ENCODE measurements at regions not wholly inside any gene's neighbourhood (a gene's known extent, or its start where the extent isn't known, plus 50 kb on each side); places are given as distances from the start of the nearest gene placed in this dataset.
"Not testable (repeated sequence)": the region's sequence is repeated elsewhere in the genome, so short reads cannot be mapped to it uniquely, and the experiment has no call there.

DNA sequence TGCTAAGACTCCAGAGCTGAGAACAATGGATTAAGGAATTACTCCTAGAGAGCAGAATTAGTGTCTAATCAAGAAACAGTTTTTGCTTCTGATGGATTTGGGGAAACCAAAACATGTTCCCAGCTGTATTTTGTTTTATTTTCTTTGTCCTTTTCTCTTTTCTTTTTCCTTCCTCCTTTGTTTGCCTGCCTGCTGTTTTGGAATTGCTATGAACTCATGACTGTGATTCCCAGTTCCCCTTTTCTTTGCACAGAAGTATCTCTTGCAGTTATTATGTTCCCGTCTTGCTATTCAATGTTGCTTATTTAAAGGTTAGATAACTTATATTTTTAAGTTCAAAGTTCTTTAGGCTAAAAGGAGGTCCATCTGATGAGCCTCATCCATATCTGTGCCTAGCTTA is 77.0 kb upstream of the GBE1 start:
- H3F3A ChIP-seq (ENCODE audit: low read length, unreplicated experiment), result no peaks in the 10 kb centered on the region
- H3K79me2 ChIP-seq (ENCODE audit: low read length), result no peaks in the 10 kb centered on the region
- no peak overlapping the region for H3K4me3 ChIP-seq (ENCODE audit: low read length)
- BruUV-seq (replicated peaks), result no TSS peak
- no peaks in the 10 kb centered on the region for H3K27me3 ChIP-seq (ENCODE audit: low read length)
- intact Hi-C loops (cut with micrococcal nuclease), result no loop called here
- no peak overlapping the region for H3K4me2 ChIP-seq (ENCODE audit: low read length)
- H2AFZ ChIP-seq (ENCODE audit: low read length), result no peak overlapping the region
- no peaks in the 10 kb centered on the region for H3K36me3 ChIP-seq (ENCODE audit: low read depth, low read length)
- H3K9me3 ChIP-seq (ENCODE audit: low read length), result no peaks in the 10 kb centered on the region
- ChIA-PET CTCF (no interaction called here), POLR2A (ENCODE audit: unreplicated experiment) (no interaction called here)
- H3K9me2 ChIP-seq (replicated peaks; ENCODE audit: low read length), result no peaks in the 10 kb centered on the region
- DNase-seq (no peak), ATAC-seq (no peak)
- no peaks in the 10 kb centered on the region for H4K20me1 ChIP-seq (ENCODE audit: low read length)
- no peak overlapping the region for H3K27ac ChIP-seq (ENCODE audit: low read length)
- no peak overlapping the region for H3K9ac ChIP-seq (ENCODE audit: low read length)
- TF ChIP-seq, protein P1, sequence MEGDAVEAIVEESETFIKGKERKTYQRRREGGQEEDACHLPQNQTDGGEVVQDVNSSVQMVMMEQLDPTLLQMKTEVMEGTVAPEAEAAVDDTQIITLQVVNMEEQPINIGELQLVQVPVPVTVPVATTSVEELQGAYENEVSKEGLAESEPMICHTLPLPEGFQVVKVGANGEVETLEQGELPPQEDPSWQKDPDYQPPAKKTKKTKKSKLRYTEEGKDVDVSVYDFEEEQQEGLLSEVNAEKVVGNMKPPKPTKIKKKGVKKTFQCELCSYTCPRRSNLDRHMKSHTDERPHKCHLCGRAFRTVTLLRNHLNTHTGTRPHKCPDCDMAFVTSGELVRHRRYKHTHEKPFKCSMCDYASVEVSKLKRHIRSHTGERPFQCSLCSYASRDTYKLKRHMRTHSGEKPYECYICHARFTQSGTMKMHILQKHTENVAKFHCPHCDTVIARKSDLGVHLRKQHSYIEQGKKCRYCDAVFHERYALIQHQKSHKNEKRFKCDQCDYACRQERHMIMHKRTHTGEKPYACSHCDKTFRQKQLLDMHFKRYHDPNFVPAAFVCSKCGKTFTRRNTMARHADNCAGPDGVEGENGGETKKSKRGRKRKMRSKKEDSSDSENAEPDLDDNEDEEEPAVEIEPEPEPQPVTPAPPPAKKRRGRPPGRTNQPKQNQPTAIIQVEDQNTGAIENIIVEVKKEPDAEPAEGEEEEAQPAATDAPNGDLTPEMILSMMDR (conservative IDR thresholded peaks at IDR 0.05; ENCODE audit: low read depth, low read length), result no peak
- TF ChIP-seq EZH2 (IDR thresholded peaks at IDR 0.05; ENCODE audit: low read length, unreplicated experiment), result no peak
- no peak for TF ChIP-seq EZH2phosphoT487 (IDR thresholded peaks at IDR 0.05; ENCODE audit: borderline replicate concordance, low read length)
- H3K4me1 ChIP-seq (ENCODE audit: insufficient read depth, low read length), result peaks cover 16% of the 10 kb centered on the region

DNA sequence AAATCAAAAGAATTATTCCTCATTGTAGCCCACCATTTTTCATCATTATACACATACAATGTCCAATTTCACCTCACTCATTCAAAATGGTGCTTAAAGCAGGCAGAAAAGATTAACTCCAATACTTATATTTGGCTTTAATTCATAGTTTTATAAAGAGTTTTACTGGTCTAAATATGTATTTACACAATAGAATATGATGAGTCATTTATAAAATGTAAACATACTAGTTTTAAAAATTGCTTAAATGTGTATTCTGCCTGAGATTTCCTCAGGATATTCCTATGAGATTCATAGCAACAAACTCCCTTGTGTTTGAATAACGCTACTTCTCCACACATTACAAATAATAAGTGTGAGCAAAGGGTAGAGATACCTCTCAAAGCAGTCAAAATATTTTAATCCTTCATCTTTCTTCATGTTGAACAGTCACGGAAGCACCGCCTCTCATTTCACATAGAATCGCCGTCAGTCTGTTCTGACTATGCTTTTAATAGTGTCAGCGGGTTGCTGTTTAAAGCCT is 75.7 kb upstream of the GBE1 start:
- Histone ChIP-seq H4K20me1 (ENCODE audit: low read length) (no peaks in the 10 kb centered on the region), H2AFZ (ENCODE audit: low read length) (peak overlapping the region; percentile 70), H3K27ac (ENCODE audit: low read length) (peak overlapping the region; percentile 66), H3K79me2 (ENCODE audit: low read length) (no peaks in the 10 kb centered on the region), H3K4me1 (ENCODE audit: insufficient read depth, low read length) (peaks cover 16% of the 10 kb centered on the region), H3K36me3 (ENCODE audit: low read depth, low read length) (no peaks in the 10 kb centered on the region), H3K9me3 (ENCODE audit: low read length) (no peaks in the 10 kb centered on the region), H3F3A (ENCODE audit: low read length, unreplicated experiment) (no peaks in the 10 kb centered on the region), H3K4me3 (ENCODE audit: low read length) (peak overlapping the region; percentile 41), H3K27me3 (ENCODE audit: low read length) (no peaks in the 10 kb centered on the region), H3K4me2 (ENCODE audit: low read length) (peak overlapping the region; percentile 71), H3K9ac (ENCODE audit: low read length) (0 out of 2 replicates have a peak overlapping the region, but pooled peaks have one; percentile 9), H3K9me2 (replicated peaks; ENCODE audit: low read length) (no peaks in the 10 kb centered on the region)
- ATAC-seq (peak; percentile 96), DNase-seq (peak; percentile 62)
- ChIA-PET CTCF (no interaction called here), POLR2A (ENCODE audit: unreplicated experiment) (no interaction called here)
- intact Hi-C loops (cut with micrococcal nuclease), result loop anchor here (1.0 kb wide), 2 partner anchors 76 to 94 kb away; partner anchors contain the start of gene GBE1
- TF ChIP-seq EZH2phosphoT487 (IDR thresholded peaks at IDR 0.05; ENCODE audit: borderline replicate concordance, low read length) (no peak), EZH2 (IDR thresholded peaks at IDR 0.05; ENCODE audit: low read length, unreplicated experiment) (no peak)
- TF ChIP-seq, protein P1 (conservative IDR thresholded peaks at IDR 0.05; ENCODE audit: low read depth, low read length), result no peak
- no TSS peak for BruUV-seq (replicated peaks)

DNA sequence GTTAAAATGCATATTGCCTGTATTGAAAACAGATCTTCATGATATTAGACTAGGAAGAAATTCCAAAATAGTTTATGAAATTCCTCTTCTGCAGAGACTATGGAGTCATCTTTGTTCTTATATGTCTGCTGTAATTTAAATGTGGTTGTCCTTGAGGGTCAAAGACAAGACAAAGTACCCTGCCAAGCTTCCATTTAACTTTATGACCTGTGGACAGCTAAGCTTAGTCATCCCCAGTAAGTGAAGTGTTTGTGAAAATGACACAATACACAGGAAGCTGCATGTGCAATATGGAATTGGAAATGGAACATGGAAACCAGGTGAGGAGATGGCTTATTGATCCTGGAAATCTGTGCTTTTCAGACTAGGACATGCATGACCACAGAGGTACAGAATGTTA is 68.5 kb upstream of the GBE1 start:
- Histone ChIP-seq H2AFZ (ENCODE audit: low read length) (no peak overlapping the region), H3K9me3 (ENCODE audit: low read length) (no peaks in the 10 kb centered on the region), H3K4me3 (ENCODE audit: low read length) (no peak overlapping the region), H3K9me2 (replicated peaks; ENCODE audit: low read length) (no peaks in the 10 kb centered on the region), H3K79me2 (ENCODE audit: low read length) (no peaks in the 10 kb centered on the region), H3K9ac (ENCODE audit: low read length) (no peak overlapping the region), H3K4me2 (ENCODE audit: low read length) (no peak overlapping the region), H3K27me3 (ENCODE audit: low read length) (no peaks in the 10 kb centered on the region), H3K4me1 (ENCODE audit: insufficient read depth, low read length) (no peaks in the 10 kb centered on the region), H3F3A (ENCODE audit: low read length, unreplicated experiment) (no peaks in the 10 kb centered on the region), H3K36me3 (ENCODE audit: low read depth, low read length) (no peaks in the 10 kb centered on the region), H4K20me1 (ENCODE audit: low read length) (no peaks in the 10 kb centered on the region), H3K27ac (ENCODE audit: low read length) (no peak overlapping the region)
- no TSS peak for BruUV-seq (replicated peaks)
- intact Hi-C loops (cut with micrococcal nuclease), result no loop called here
- TF ChIP-seq, protein P1 (conservative IDR thresholded peaks at IDR 0.05; ENCODE audit: low read depth, low read length), result no peak
- no peak for TF ChIP-seq EZH2phosphoT487 (IDR thresholded peaks at IDR 0.05; ENCODE audit: borderline replicate concordance, low read length)
- TF ChIP-seq EZH2 (IDR thresholded peaks at IDR 0.05; ENCODE audit: low read length, unreplicated experiment), result no peak
- POLR2A ChIA-PET (ENCODE audit: unreplicated experiment), result interaction anchor here (0.6 to 0.7 kb wide), 2 partner anchors 107 to 437 kb away, joined by 4 to 7 read pairs; no protein-coding TSS in a partner anchor
- CTCF ChIA-PET, result no interaction called here
- DNase-seq (no peak), ATAC-seq (no peak; the same call in 1 of the 2 replicates)

- H3K36me3 ChIP-seq (ENCODE audit: low read depth, low read length); H4K20me1 ChIP-seq (ENCODE audit: low read length); H3K9me2 ChIP-seq (replicated peaks; ENCODE audit: low read length); H3K27me3 ChIP-seq (ENCODE audit: low read length); H3K4me3 ChIP-seq (ENCODE audit: low read length); CTCF ChIA-PET; H3K79me2 ChIP-seq (ENCODE audit: low read length); ATAC-seq; H2AFZ ChIP-seq (ENCODE audit: low read length); H3K4me2 ChIP-seq (ENCODE audit: low read length); POLR2A ChIA-PET (ENCODE audit: unreplicated experiment); H3K4me1 ChIP-seq (ENCODE audit: insufficient read depth, low read length); intact Hi-C loops (cut with micrococcal nuclease); H3F3A ChIP-seq (ENCODE audit: low read length, unreplicated experiment); H3K27ac ChIP-seq (ENCODE audit: low read length); DNase-seq; H3K9ac ChIP-seq (ENCODE audit: low read length); H3K9me3 ChIP-seq (ENCODE audit: low read length); BruUV-seq (replicated peaks): not testable (repeated sequence)
Measured at GRCh38 chr3:81829272-81829671, 67.8 kb upstream of the GBE1 start.

Data from PC-3 (cell line).